ENCODE measurements at regions not wholly inside any gene's neighbourhood (a gene's known extent, or its start where the extent isn't known, plus 50 kb on each side); places are given as distances from the start of the nearest gene placed in this dataset.

GRCh38 chr6:163844357-163844756 lies 429.8 kb downstream of the QKI start:
- Histone ChIP-seq H3K4me3 (replicated peaks in 1 of 3; ENCODE audit: insufficient read depth in 1 of 3, low read depth in 2 of 3, low read length in 3 of 3) (no peak overlapping the region), H3K36me3 (replicated peaks in 1 of 2; ENCODE audit: control insufficient read depth in 1 of 2, insufficient read depth in 2 of 2, low read length in 2 of 2) (no peaks in the 10 kb centered on the region), H3K4me1 (ENCODE audit: insufficient read depth, low read length) (no peaks in the 10 kb centered on the region), H3K4me2 (ENCODE audit: low read depth, low read length) (no peak overlapping the region), H3K9me3 (ENCODE audit: low read length) (peaks cover 9% of the 10 kb centered on the region), H4K20me1 (ENCODE audit: insufficient read depth, low read length) (no peaks in the 10 kb centered on the region), H3K79me2 (ENCODE audit: insufficient read depth, low read length) (no peaks in the 10 kb centered on the region), H2AFZ (ENCODE audit: low read length) (no peak overlapping the region), H3K27me3 (ENCODE audit: control insufficient read depth in 1 of 2, insufficient read depth in 2 of 2, low read length in 2 of 2) (no peaks in the 10 kb centered on the region; a peak in 1 of 5 replicates), H3K9ac (ENCODE audit: insufficient read depth, low read depth, low read length) (no peak overlapping the region), H3K27ac (ENCODE audit: extremely low read length, insufficient read depth, low read length) (no peak overlapping the region)
- in situ Hi-C loops (cut with HindIII; ENCODE audit: extremely low pct_ligation_motif_present, low pct_unique_long_range_greater_than_20kb) (no loop called here), intact Hi-C loops (cut with micrococcal nuclease; ENCODE audit: unreplicated experiment) (no loop called here)
- POLR2A ChIA-PET, result no interaction called here
- WGBS (ENCODE audit: low lambda C conversion rate), result 33% methylated on average over 7 of the region's 7 CpGs
- ATAC-seq (no peak), FAIRE-seq (no peak), DNase-seq (ENCODE audit: low spot score) (no peak)
- BruUV-seq (replicated peaks), result no TSS peak
- TF ChIP-seq NFRKB (IDR thresholded peaks at IDR 0.05), result no peak
- no peak for TF ChIP-seq EHMT2 (IDR thresholded peaks at IDR 0.05; ENCODE audit: borderline replicate concordance, low read depth, low read length)
- no peak for TF ChIP-seq MATR3 (CRISPR knock-in tag; IDR thresholded peaks at IDR 0.05)
- CTCF ChIA-PET (ENCODE audit: low intra/inter-chr PET ratio, low total read pairs), result no interaction called here

DNA sequence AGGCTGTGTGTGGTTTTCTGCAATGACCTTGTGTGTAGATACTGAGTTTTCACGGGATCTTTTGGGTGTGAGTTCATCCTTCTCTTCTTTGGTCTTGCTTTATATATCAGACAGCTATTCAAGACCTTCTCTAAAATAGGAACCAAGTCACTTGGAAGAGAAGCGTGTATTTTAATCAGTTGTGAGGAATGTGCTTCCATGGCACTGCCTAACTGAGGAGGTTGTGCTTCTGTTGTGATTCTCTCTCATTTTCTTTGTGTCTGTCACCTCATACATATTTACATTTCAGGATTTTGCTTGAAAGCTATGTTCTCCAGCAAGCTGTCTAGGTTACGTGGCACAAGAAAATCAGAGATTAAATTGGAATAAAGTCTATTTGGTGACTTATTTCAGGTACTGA lies 428.7 kb downstream of the QKI start:
- CTCF ChIA-PET (ENCODE audit: low intra/inter-chr PET ratio, low total read pairs), result no interaction called here
- TF ChIP-seq IRF1 (CRISPR knock-in tag; IDR thresholded peaks at IDR 0.05; ENCODE audit: low read depth), result no peak
- TF ChIP-seq ETV5 (CRISPR knock-in tag; IDR thresholded peaks at IDR 0.05; ENCODE audit: borderline replicate concordance), result no peak
- no peak for TF ChIP-seq HMGXB4 (CRISPR knock-in tag; IDR thresholded peaks at IDR 0.05; ENCODE audit: borderline replicate concordance in 1 of 2, low read depth in 1 of 2)
- no peak for TF ChIP-seq ZUFSP (CRISPR knock-in tag; IDR thresholded peaks at IDR 0.05; ENCODE audit: borderline replicate concordance)
- TF ChIP-seq, protein P1, sequence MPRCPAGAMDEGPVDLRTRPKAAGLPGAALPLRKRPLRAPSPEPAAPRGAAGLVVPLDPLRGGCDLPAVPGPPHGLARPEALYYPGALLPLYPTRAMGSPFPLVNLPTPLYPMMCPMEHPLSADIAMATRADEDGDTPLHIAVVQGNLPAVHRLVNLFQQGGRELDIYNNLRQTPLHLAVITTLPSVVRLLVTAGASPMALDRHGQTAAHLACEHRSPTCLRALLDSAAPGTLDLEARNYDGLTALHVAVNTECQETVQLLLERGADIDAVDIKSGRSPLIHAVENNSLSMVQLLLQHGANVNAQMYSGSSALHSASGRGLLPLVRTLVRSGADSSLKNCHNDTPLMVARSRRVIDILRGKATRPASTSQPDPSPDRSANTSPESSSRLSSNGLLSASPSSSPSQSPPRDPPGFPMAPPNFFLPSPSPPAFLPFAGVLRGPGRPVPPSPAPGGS (CRISPR knock-in tag; IDR thresholded peaks at IDR 0.05), result no peak
- TF ChIP-seq ZFX (CRISPR knock-in tag; IDR thresholded peaks at IDR 0.05; ENCODE audit: low read depth), result no peak
- no peak for TF ChIP-seq SMAD9 (CRISPR knock-in tag; IDR thresholded peaks at IDR 0.05)
- no peak for TF ChIP-seq GATA4 (IDR thresholded peaks at IDR 0.05; ENCODE audit: borderline replicate concordance, low read depth)
- no peak for TF ChIP-seq EHMT2 (IDR thresholded peaks at IDR 0.05; ENCODE audit: borderline replicate concordance, low read depth, low read length)
- no peak for TF ChIP-seq ZC3H4 (CRISPR knock-in tag; IDR thresholded peaks at IDR 0.05; ENCODE audit: borderline replicate concordance)
- no peak for TF ChIP-seq ZIK1 (CRISPR knock-in tag; IDR thresholded peaks at IDR 0.05; ENCODE audit: borderline replicate concordance, low read depth)
- no peak for TF ChIP-seq ZC3H13 (CRISPR knock-in tag; IDR thresholded peaks at IDR 0.05)

More for the DNA sequence above, 428.7 kb downstream of the QKI start:
- intact Hi-C loops (cut with micrococcal nuclease; ENCODE audit: unreplicated experiment) (no loop called here), in situ Hi-C loops (cut with HindIII; ENCODE audit: extremely low pct_ligation_motif_present, low pct_unique_long_range_greater_than_20kb) (no loop called here)
- no peak for DNase-seq (ENCODE audit: low spot score)
- no TSS peak for BruUV-seq (replicated peaks)
- WGBS (ENCODE audit: low lambda C conversion rate), result 9% methylated on average over 3 of the region's 3 CpGs
- Histone ChIP-seq H3K4me1 (ENCODE audit: insufficient read depth, low read length) (no peaks in the 10 kb centered on the region), H3K36me3 (replicated peaks in 1 of 2; ENCODE audit: control insufficient read depth in 1 of 2, insufficient read depth in 2 of 2, low read length in 2 of 2) (no peaks in the 10 kb centered on the region), H3K79me2 (ENCODE audit: insufficient read depth, low read length) (no peaks in the 10 kb centered on the region), H3K9ac (ENCODE audit: insufficient read depth, low read depth, low read length) (no peak overlapping the region), H3K4me3 (replicated peaks in 1 of 3; ENCODE audit: insufficient read depth in 1 of 3, low read depth in 2 of 3, low read length in 3 of 3) (no peak overlapping the region), H3K27ac (ENCODE audit: extremely low read length, insufficient read depth, low read length) (no peak overlapping the region), H2AFZ (ENCODE audit: low read length) (no peak overlapping the region), H4K20me1 (ENCODE audit: insufficient read depth, low read length) (no peaks in the 10 kb centered on the region), H3K4me2 (ENCODE audit: low read depth, low read length) (no peak overlapping the region), H3K27me3 (ENCODE audit: control insufficient read depth in 1 of 2, insufficient read depth in 2 of 2, low read length in 2 of 2) (no peaks in the 10 kb centered on the region; a peak in 1 of 5 replicates), H3K9me3 (ENCODE audit: low read length) (peaks cover 9% of the 10 kb centered on the region)
- ATAC-seq, result no peak
- POLR2A ChIA-PET, result no interaction called here
- no peak for FAIRE-seq

Data from HepG2 (cell line).